Thyroid gland (tissue), 4 donors: ENCODE measurements at regions not wholly inside any gene's neighbourhood (a gene's known extent, or its start where the extent isn't known, plus 50 kb on each side); places are given as distances from the start of the nearest gene placed in this dataset.

Source experiments
- POLR2A ChIP-seq, 2 donors: fragments of 450-650 bp; IDR thresholded peaks; one replicate each; pipeline ENCODE4 v1.6.1; 2017; ENCODE audit warnings: antibody characterized with exemption in 2 of 2, mild to moderate bottlenecking in 2 of 2, moderate library complexity in 1 of 2
- TF ChIP-seq, protein P1 (sequence below), 6 experiments: fragments of 200-600 bp in 3 of 6; fragments of 450-650 bp in 3 of 6; sonication (generic) in 3 of 6; IDR thresholded peaks; one replicate each; pipeline ENCODE4 v1.5.1; 2016 to 2019; ENCODE audit warnings: antibody characterized with exemption in 6 of 6, mild to moderate bottlenecking in 2 of 6, inconsistent platforms in 1 of 6, moderate library complexity in 1 of 6

DNA sequence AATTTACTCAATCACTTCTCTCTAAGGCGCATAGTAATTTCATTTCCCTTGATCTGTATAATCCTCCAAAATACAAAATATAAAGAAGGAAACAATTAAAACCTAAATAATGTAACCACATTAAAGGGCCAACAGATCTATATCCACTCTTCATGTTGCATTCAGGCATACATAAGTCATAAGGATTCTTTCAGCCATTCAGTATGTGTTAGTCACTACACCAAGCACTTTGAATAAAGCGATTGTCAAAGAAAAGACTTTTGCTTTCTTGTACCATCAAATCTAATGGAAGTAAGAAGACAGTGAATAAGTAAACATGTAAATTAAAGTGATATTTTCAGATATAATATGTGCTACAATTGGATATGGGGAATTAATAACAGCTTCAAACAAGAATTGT, 569.2 kb upstream of the PTPRD start:
- TF ChIP-seq, protein P1, sequence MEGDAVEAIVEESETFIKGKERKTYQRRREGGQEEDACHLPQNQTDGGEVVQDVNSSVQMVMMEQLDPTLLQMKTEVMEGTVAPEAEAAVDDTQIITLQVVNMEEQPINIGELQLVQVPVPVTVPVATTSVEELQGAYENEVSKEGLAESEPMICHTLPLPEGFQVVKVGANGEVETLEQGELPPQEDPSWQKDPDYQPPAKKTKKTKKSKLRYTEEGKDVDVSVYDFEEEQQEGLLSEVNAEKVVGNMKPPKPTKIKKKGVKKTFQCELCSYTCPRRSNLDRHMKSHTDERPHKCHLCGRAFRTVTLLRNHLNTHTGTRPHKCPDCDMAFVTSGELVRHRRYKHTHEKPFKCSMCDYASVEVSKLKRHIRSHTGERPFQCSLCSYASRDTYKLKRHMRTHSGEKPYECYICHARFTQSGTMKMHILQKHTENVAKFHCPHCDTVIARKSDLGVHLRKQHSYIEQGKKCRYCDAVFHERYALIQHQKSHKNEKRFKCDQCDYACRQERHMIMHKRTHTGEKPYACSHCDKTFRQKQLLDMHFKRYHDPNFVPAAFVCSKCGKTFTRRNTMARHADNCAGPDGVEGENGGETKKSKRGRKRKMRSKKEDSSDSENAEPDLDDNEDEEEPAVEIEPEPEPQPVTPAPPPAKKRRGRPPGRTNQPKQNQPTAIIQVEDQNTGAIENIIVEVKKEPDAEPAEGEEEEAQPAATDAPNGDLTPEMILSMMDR (IDR thresholded peaks at IDR 0.05) = no peak
- no peak for TF ChIP-seq POLR2A (IDR thresholded peaks at IDR 0.05)
